ENCODE measurements at regions not wholly inside any gene's neighbourhood (a gene's known extent, or its start where the extent isn't known, plus 50 kb on each side); places are given as distances from the start of the nearest gene placed in this dataset.

- no peak for DNase-seq
These were observed 170.1 kb upstream of the GBE1 start for GRCh38 chr3:81931265-81932251.

GRCh38 chr3:81929697-81930096, 168.3 kb upstream of the GBE1 start:
- DNase-seq: no peak

GRCh38 chr3:81927811-81928210, 166.4 kb upstream of the GBE1 start:
- DNase-seq: no peak

GRCh38 chr3:81925385-81925784, 163.9 kb upstream of the GBE1 start:
- no peak for DNase-seq

- no peak for DNase-seq
These were observed 161.6 kb upstream of the GBE1 start for GRCh38 chr3:81923038-81923437.

- no peak for DNase-seq
These were observed 161.0 kb upstream of the GBE1 start for GRCh38 chr3:81922404-81922803.

GRCh38 chr3:81920816-81921215, 159.4 kb upstream of the GBE1 start:
- no peak for DNase-seq

- DNase-seq: no peak
These were observed 155.4 kb upstream of the GBE1 start for GRCh38 chr3:81916890-81917289.

- no peak for DNase-seq
These were observed 152.6 kb upstream of the GBE1 start for GRCh38 chr3:81913886-81914663.

- DNase-seq: no peak
These were observed 149.8 kb upstream of the GBE1 start for GRCh38 chr3:81911221-81911620.

- DNase-seq: no peak
These were observed 148.9 kb upstream of the GBE1 start for GRCh38 chr3:81910244-81910852.

- DNase-seq: no peak
These were observed 148.4 kb upstream of the GBE1 start for GRCh38 chr3:81909796-81910195.

- no peak for DNase-seq
These were observed 147.1 kb upstream of the GBE1 start for GRCh38 chr3:81908561-81908960.

GRCh38 chr3:81898336-81898735, 136.9 kb upstream of the GBE1 start:
- no peak for DNase-seq

GRCh38 chr3:81894598-81894997, 133.2 kb upstream of the GBE1 start:
- no peak for DNase-seq

GRCh38 chr3:81891055-81891895, 129.8 kb upstream of the GBE1 start:
- no peak for DNase-seq

- no peak for DNase-seq
These were observed 127.6 kb upstream of the GBE1 start for GRCh38 chr3:81888914-81889557.

GRCh38 chr3:81887448-81887847, 126.0 kb upstream of the GBE1 start:
- no peak for DNase-seq

GRCh38 chr3:81886081-81886480, 124.6 kb upstream of the GBE1 start:
- no peak for DNase-seq

- DNase-seq: no peak
These were observed 123.3 kb upstream of the GBE1 start for GRCh38 chr3:81884791-81885190.

- DNase-seq: no peak
These were observed 115.4 kb upstream of the GBE1 start for GRCh38 chr3:81876826-81877225.

GRCh38 chr3:81874738-81875137, 113.3 kb upstream of the GBE1 start:
- DNase-seq: no peak

Data from NCI-H524 treated with DMSO at 0.1 percent for 48 hours (cell line).